Erythroblast (primary cell): ENCODE measurements at regions not wholly inside any gene's neighbourhood (a gene's known extent, or its start where the extent isn't known, plus 50 kb on each side); places are given as distances from the start of the nearest gene placed in this dataset.
"Not testable (repeated sequence)": the region's sequence is repeated elsewhere in the genome, so short reads cannot be mapped to it uniquely, and the experiment has no call there.

Experiments
- DNase-seq, 2 experiments: peaks; one replicate each; lab custom pipeline; 2025; lab: John Stamatoyannopoulos, UW
- GATA1 ChIP-seq: IDR thresholded peaks from 2 replicates; pipeline ENCODE4 v1.6.1; 2011; ENCODE audit warnings: low read depth, mild to moderate bottlenecking, control low read depth, low read length, moderate library complexity
- POLR2A ChIP-seq: IDR thresholded peaks from 2 replicates; pipeline ENCODE4 v1.6.1; 2011; ENCODE audit warnings: mild to moderate bottlenecking, low read length

- TF ChIP-seq GATA1 (no peak), POLR2A (no peak)
- DNase-seq = no peak
Measured at GRCh38 chr2:64274399-64275173, 130.4 kb upstream of the PELI1 start.

GRCh38 chr2:64275174-64275466 is 130.9 kb upstream of the PELI1 start:
- TF ChIP-seq POLR2A = no peak
- no peak for TF ChIP-seq GATA1
- no peak for DNase-seq

GRCh38 chr2:64276417-64277095 is 132.3 kb upstream of the PELI1 start:
- TF ChIP-seq POLR2A (no peak), GATA1 (no peak)
- no peak for DNase-seq

- peak; percentile 3 to 7 for DNase-seq
- TF ChIP-seq POLR2A = no peak
- no peak for TF ChIP-seq GATA1
Measured at GRCh38 chr2:64277101-64277849, 133.1 kb upstream of the PELI1 start.

GRCh38 chr2:64280812-64281211 is 136.6 kb upstream of the PELI1 start:
- not testable (repeated sequence) for DNase-seq

GRCh38 chr2:64283006-64283570 is 138.9 kb upstream of the PELI1 start:
- TF ChIP-seq POLR2A (no peak), GATA1 (no peak)
- no peak for DNase-seq

- no peak for DNase-seq
- TF ChIP-seq POLR2A (no peak), GATA1 (no peak)
Measured at GRCh38 chr2:64283641-64284361, 139.6 kb upstream of the PELI1 start.

GRCh38 chr2:64284751-64285150 is 140.5 kb upstream of the PELI1 start:
- no peak for DNase-seq
- TF ChIP-seq GATA1 (no peak), POLR2A (no peak)

- TF ChIP-seq GATA1 = no peak
- TF ChIP-seq POLR2A = no peak
- DNase-seq = no peak
Measured at GRCh38 chr2:64287202-64287740, 143.1 kb upstream of the PELI1 start.

GRCh38 chr2:64288321-64289193 is 144.3 kb upstream of the PELI1 start:
- no peak for DNase-seq
- TF ChIP-seq GATA1 (no peak), POLR2A (no peak)

- no peak for DNase-seq
- no peak for TF ChIP-seq GATA1
- no peak for TF ChIP-seq POLR2A
Measured at GRCh38 chr2:64289251-64289650, 145.0 kb upstream of the PELI1 start.

- no peak for TF ChIP-seq GATA1
- no peak for TF ChIP-seq POLR2A
- no peak for DNase-seq
Measured at GRCh38 chr2:64289737-64290136, 145.5 kb upstream of the PELI1 start.
